GM19452 (cell line): ENCODE measurements at regions not wholly inside any gene's neighbourhood (a gene's known extent, or its start where the extent isn't known, plus 50 kb on each side); places are given as distances from the start of the nearest gene placed in this dataset.

Experiments
- ATAC-seq: cut with Tn5 transposase; IDR thresholded peaks from one replicate; pipeline ENCODE4 v1.9.1; 2021; ENCODE audit not compliant: unreplicated experiment

DNA sequence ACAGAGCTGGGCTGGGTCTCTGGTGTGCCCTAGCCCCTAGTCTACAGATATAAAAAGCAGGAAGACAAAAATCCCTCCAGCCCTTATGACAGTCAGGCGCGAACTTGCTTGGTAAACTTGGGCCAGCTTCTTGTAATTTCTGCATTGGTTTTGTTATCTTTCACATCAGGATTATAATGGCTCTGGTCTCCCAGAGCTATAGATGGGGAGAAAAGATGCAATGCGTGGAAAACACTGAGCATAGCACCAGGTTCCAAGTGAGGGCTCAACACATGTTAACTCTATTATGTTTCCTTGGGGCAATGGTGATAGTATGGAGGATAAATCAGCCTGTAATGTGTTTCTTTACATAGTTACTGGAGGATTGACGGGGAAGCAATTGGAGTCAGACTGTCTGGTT, 246.8 kb upstream of the KCNG1 start:
- no peak for ATAC-seq

DNA sequence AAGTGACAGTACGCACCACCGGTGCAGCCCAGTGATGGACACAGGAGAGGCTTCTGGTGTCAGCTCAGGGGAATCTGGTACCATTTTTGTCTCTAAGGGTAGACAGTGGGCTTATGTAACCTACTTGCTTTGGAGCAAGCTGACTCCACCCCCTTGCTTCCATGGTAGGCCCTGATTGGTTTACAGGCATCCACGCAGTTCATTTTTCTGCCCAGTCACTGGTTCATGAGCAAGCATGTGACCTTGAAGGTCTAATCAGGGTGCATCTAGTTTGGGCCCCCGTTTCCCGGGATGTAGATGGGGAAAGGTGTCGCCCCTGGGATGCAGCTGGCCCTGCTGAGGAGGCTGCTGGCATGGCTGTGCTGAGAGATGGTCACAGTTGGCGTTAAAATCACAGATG, 244.8 kb upstream of the KCNG1 start:
- ATAC-seq, result no peak

DNA sequence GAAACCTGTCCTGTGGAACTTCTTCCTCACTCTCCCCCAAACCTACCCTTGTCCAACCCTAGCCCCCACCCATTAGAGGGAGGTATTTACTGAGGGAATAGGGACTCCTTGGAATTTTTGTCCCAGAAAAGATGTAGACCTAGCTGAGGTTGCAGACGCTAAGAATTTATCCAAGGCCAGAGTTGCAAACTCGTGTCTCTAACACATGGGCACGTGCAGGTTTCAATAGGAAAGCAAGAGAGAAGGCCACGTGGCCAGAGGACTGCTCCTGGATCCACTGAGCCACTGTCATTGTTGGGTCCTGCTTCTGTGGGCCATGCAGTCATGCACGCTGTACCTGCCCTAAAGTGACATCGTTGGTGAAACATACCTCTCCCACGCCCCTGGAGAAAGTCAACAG, 243.4 kb upstream of the KCNG1 start:
- no peak for ATAC-seq

DNA sequence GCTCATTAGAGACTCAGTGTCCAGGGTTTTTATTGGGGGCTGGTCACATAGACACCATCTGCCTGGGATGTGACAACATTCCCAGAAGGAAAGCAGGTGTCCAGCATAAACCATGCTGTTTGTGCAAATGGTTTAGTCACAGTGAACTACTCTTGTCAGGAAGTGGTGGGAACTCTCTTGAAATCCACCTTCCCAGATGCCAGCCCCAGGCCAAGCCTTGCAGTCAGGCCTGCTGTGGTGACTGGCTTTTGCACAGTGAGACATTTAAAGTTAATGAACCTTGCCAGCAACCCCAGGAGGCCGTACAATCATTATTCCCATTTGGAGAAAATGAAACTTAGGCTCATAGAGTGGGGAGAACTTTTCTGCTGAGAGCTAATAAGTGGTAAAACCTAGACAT, 242.5 kb upstream of the KCNG1 start:
- no peak for ATAC-seq

DNA sequence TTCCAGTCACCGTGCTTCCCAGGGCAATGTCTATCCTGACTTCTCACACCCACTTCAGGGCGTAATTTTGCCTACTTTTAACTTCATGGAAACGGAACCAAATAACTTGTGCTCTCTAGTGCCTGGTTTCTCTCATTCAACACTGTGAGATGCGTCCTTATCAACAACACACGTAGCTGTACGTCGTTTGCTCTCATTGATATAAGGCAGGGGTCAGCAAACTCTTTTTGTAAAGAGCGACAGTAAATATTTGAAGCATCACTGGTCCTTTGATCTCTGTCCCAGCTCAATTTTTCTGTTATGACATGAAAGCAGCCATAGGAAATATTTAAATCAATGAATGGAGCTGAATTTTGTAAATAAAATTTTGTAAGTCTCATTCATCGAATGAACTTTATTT, 239.3 kb upstream of the KCNG1 start:
- no peak for ATAC-seq

DNA sequence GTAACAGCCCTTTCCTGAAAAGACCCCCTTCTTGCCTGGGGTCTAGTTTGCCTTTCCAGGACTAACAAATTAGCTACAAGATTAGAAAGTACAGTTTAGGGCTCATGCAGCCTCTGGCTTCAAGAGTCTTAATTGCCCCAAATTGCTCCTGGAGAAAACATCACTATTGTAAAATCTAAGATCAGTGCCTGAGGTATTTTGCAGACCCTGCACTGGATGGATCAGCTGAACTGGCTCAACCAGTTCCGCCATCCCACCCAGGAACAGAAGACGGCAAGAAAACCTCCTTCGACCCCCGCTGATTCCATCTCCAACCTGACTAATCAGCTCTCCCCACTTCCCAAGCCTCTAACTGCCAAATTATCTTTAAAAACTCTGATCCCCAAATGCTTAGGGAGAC, 236.5 kb upstream of the KCNG1 start:
- ATAC-seq, result no peak

DNA sequence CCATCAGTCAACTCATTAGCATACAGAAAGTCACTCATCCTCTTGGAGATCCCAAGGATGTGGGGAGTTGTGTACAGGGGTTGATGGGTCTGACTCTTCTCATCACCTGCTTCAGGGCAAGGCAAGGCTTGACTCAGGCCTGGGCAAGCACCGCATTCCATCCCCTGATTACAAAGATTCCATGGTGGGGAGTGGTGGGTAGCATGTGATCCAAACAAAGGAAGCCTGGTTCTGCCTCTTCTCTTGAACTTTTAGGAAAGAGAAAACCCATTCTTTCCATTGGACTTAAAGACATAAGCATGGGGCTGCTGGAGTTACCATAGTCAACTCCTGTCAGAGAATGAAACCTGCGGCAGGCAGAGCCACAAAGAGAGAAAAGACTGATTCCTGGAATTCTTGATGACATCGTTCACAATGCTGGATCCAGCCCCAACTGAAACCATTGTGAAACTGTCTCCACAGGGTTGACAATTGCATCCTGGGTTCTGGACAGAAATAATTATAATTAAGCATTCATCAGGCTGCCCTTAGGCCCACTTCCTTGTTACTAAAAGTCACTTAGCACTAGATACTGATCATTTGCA, 235.8 kb upstream of the KCNG1 start:
- ATAC-seq, result no peak

DNA sequence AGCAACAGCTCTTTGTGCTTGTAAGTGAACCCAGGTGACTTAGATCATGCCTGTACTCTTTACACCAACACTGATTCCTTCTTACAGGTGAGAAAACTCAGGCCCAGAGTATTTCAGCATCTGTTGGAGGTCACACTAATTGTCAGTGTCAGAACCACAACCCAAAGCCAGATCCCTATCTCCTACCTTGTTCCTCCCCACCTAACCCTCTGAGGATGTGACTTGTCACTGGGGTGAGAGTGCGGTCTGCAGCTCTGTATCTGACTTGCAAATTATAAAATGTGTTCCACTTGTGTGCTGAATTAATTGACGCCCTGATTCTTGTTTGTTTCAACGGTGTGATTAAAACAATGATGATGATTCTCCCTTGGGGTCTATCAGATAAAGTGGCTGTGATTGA, 232.5 kb upstream of the KCNG1 start:
- ATAC-seq, result no peak

DNA sequence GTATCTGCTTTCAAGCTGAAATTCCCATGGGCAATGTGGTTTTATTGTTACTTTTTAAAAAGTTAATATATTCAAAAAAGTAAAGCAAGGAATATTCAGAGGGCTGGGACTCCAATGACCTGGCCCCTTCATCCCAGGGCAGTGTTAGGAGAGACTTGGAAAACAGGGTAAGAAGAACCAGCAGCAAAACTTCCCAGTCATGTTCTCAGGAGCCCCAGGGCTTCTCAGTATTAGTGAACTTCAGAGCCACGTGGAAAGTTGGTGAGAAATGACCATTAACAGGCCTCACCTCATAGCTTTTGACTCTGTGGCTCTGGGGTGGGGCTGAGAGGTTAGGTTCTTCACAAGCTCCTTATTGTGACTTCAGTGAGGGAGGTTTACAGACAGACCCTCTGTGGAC, 230.4 kb upstream of the KCNG1 start:
- no peak for ATAC-seq

DNA sequence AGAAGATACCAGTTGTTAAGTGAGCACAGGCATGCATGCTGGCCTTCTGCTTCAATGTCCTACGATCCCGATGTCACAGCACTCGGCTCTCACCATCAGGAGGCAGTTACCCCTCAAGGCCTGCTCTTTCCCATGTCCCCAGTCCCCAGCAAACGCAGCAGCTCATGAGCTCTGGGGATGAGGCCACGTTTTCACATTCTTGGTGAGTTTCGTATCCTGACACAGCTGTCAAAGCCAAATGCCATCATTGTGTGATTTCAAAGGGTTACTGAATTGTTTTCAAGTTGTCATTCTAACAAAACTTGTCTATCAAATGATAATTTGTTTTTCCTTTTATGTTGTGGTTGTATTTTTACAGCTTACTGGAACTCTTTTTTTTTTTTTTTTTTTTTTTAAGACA, 226.9 kb upstream of the KCNG1 start:
- no peak for ATAC-seq

DNA sequence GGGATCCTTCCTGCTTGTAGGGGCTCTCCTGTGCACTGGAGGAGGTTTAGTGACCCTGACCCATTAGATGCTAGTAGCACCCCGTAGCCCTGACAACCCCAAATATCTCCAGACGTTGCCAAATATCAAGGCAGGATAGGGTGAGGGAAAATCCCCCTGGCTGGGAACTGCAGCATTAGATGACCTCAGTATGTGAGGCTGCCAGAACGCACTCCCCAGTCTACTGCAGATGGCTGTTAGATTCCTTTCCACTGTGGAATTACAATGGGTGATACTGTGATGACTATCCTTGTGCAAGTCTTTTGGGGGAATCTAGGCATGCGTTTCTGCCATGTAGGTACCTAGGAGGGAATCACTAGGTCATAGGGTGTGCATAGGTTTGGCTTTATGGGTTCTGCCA, 226.3 kb upstream of the KCNG1 start:
- ATAC-seq, result no peak

DNA sequence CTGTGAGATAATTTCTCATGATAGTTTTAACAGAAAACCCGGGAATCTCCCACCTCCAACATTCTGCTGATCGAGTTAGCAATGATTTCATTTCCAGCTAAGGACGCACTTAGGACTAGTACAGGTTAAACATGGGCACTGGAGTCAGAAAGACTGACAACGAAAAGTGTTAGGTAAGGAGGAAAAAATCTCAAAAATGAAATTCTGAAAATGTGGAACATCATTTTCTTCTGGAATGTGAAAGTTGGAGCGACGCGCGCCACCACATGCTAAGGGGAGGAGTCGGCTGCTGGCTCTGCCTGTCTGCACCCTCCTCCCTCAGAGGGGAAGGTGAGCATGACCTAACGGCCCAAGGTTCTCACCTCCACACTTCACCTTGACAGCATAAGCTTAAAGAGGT, 221.6 kb upstream of the KCNG1 start:
- no peak for ATAC-seq

DNA sequence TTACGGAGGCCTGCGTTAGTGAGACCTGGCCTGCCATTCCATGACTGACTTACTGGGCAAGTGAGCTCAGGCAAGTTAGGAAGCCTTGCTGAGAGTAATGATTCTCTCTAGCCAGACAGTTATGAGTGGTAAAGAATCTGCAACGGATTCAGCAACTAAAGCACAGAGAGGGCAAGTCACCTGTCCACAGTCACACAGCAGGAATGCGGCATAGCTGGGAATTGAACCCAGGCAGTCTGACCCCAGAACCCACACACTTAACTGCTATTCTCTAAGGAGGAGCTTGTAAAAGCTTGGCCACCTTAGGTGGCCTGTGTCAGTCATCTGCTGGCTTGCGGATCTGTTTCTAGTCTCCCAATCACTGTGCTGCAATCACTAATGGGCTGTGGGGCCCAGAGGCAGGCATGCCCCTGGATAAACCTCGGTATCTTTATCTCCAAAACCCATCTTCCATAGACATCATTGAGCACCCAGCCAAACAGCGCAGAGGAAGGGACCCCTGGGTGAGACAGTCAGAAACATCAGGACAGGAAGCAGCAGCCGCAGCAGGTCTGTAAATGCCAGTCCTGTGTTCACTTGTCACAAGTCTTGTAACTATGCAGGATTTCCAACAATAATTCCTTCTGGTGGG, 215.9 kb upstream of the KCNG1 start:
- no peak for ATAC-seq

DNA sequence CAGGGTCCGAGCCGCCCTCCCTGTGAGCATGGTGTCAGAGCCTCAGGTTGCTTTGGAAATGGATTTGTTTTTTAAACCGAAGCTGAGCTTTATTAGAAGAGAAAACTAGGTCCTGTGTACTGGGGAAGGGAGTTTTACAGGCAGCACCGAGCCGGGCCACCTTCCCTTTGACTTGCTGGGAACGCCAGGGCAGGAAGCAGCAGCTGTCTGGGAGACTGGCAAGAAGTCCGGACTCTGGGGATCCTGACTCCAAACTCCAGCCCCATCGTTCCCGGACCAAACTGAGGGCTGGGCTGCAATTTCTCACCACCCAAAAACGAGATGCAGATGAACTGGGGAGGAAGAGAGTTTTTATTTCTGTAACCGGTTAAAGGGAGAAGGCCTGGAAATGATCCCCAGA, 214.9 kb upstream of the KCNG1 start:
- no peak for ATAC-seq

DNA sequence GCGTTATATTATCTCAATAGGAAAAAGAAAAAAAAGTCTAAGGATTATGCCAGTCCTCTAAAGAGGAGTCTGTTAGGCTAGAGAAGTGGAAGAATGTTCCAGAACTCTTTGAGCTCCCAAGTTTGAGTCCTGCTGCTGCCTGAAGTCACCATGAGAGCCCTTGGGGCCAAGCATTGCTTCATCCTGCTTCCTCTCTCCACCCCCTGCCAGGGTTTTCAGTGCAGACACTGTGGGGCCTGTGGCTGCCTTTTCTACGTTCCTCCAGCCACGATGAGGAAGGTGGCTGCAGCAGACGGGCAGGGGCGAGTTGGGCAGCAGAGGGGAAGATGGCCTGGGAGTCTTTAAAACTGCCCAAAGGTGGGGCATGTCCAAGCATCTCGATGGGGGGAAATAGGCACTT, 214.4 kb upstream of the KCNG1 start:
- no peak for ATAC-seq

DNA sequence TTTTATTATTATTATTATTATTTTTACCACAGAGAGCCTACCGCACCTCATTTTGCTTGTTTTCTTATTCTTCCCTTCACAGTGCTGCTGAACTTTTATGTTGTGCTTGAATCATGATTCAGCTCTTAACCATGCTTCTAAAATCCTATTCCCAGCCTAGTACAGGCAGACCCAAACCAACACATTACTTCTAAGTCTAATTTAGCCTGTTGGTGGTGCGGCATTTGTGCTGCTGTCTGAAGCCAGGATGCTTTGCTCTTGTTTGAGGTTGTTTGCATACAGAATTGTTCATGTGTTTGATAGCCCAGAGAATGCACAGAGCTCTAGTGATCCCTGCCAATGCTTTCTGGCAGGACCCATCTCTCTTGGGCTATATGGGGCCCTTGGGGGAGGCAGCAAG, 213.5 kb upstream of the KCNG1 start:
- no peak for ATAC-seq

DNA sequence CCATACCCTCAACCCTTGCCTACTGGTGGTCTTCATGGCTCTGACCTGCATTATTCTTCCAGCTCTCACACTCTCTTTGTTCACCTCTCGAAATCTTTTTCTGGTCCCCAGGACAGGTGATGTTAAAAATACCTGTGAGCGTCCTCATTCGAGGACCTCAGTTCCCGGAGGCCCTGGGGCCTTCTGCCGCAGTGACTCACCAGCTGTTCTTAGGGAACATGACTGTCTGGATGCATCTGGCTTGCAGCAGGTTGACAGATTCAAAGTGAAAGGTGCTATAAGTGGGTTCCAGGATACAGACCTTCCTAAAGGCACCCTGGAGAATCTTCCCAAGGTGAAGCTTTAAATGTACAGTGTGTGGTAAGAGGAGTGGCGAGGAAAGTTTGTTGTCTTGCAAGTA, 210.4 kb upstream of the KCNG1 start:
- ATAC-seq, result no peak

DNA sequence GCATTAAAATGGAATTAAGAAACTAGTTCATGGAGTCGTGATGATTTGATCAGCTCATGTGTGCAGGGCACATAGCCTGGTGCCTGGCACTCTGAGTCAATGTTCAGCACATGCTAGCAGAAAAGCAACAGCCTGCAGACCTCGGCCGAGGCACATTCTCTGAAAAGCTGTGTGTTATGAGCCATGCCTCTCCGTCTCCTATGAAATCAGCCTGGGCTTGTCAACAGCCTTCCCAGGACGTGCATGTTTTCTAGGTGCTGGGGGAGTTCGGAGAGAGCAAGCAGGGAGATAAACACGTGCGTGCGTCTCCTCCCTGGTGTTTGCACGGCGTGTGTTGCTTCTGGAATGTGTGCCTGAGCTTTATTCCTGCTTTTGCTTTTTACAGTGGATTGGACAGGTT, 207.8 kb upstream of the KCNG1 start:
- ATAC-seq, result no peak

DNA sequence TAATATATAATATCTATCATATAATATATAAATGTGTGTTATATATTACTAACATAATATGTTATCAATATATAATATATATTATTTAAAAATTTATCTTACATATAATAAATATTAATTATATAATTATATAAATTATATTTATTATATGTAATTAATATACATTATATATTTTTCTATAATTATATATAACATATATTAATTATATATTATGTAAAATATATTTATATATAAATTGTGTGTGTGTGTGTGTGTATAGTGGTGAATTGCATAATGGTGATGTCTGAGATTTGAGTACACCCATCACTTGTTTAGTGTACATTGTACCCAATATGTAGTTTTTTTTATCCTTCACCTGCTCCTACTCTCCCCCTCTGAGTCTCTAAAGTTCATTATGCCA, 205.9 kb upstream of the KCNG1 start:
- ATAC-seq, result no peak

DNA sequence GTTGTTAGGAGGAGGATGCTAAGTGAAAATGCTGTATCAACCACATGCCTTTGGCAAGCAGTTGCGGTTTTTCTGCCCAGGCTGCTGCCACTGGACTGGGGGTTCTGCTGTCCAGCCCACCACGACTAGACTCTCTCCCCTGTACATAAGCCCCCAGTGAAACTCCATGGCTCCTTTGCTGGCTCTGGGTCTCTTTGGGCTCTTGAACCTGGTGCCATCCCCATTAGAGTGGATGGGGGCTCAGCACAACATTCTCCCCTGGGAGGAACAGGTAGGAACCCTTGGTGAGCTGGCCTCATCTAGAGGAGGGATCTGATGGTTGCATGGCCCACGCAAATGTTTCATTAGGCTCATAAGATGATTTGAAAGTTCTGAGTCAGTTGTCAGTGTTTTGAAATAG, 204.8 kb upstream of the KCNG1 start:
- no peak for ATAC-seq

DNA sequence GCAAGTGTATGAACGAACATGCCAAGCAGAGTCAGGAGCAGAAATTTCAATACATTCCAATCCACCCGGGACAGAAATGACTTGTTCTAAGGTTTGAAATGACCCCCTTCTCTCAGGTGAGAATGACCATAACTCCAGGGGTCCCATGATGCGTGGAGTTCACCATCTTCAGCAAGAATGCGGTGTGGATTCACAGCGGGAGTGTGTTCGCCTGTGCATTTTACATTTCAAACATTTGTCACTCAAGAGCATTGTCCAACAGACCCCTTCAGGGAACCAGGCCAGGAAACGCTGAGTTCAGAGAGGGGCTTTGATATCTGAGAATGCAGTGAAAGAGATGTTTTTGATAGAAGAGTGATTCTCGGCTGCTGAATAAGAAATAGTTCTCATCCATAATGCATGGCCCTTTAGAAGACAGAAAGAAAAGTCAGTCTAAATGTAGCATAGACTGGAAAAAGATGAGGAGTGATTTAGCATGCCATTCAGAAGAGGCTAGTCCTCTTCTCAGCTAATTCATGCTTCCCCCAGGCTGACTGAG, 200.3 kb upstream of the KCNG1 start:
- ATAC-seq, result no peak

DNA sequence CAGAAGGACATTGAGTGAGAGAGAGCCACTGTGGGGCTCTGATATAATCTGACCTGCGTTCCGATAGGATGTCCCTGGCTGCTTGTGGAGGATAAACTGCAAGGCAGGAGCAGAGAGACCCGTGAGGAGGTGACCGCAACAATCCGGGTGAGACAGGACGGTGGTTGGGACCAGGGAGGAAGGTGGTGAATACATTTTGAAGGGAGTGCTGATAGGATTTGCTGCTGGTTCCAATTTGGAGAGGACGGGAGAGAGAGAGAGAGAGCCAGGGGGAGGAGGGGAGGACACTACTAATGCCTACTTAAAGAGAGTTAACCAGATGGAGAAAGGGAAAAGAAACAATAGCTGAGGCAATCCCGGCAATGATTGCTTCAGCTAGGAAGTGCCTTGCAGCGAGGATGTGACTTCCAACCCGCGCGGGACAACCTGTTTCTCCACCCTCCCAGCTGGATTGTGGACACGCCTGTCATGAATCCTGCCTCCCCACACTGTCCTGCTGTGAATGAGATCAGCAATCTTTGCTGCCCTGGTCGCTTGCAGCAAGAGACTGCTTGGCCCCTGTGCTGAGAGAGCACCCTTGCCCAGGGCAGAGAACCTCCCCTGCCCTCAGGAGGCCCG, 199.0 kb upstream of the KCNG1 start:
- no peak for ATAC-seq

DNA sequence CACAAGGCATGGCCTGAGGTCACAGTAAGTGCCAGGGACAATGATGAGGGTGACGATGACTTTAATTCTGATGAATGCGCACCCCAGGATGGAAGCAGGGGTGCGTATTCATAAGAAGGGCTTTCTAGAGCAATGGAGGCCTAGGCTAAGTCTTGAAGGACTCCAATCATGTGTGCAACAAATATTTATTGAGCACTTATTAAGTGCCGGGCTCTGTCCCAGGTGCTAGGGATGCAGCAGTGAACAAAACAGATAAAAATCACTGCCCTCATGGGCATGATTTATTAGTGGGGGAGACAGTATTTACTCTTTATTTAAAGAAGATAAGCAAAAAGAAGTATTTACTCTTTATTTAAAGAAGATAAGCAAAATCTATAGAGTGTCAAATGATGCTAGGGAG, 198.2 kb upstream of the KCNG1 start:
- no peak for ATAC-seq
